Retinal pigment epithelial cell (primary cell): ENCODE measurements at regions not wholly inside any gene's neighbourhood (a gene's known extent, or its start where the extent isn't known, plus 50 kb on each side); places are given as distances from the start of the nearest gene placed in this dataset.

Source experiments
- DNase-seq: peaks from one replicate; pipeline ENCODE4 v3.0.0-alpha.2; 2010; ENCODE audit warnings: low read depth
- H3K4me3 ChIP-seq: 2 replicates; pipeline ENCODE4 v1.5.1; 2011; ENCODE audit warnings: mild to moderate bottlenecking, low read length, control low read depth, moderate library complexity
- CTCF ChIP-seq: conservative IDR thresholded peaks from 2 replicates; pipeline ENCODE4 v1.5.1; 2011; ENCODE audit warnings: low read depth, low read length, control low read depth, inconsistent platforms

- TF ChIP-seq CTCF = no peak
- no peak overlapping the region for H3K4me3 ChIP-seq
- DNase-seq = no peak
Measured at GRCh38 chr13:44273216-44273615, 100.4 kb upstream of the SERP2 start.

DNA sequence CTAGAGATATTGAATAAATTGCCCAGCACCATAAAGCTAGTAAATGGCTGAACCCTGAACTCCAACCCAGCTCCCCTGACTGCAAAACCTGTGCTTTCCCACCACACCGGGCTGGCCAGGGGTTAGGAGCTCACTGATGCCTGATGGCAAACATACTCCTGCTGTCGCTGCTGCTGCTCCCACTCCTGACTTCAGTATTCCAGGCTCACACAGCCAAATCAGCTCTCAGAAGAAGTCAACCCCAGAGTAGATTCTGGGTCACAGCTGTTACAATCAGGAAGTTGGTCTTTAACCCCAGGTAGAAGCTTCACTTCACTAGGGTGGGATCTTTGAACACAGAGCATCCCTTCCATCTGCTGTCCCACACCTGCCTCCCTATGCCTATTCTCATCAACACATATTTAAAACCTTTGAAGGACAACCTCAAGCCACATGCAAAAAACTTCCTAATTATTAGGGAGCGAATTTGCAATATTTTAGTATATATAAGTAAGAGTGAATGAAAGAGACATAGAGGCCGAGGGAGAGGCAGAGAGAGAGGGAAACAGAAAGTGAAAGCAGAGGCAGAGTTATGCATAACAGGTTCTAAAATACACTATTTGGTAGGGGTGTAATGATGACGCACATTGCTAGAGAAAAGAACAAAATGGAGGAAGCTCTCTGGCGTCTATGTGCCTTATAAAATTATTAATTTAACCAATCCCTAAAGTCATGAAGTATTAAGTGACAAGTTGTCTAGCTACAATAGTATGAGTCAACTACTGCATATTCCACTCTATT, 99.4 kb upstream of the SERP2 start:
- no peak for DNase-seq
- H3K4me3 ChIP-seq = no peak overlapping the region

GRCh38 chr13:44274771-44275205, 98.8 kb upstream of the SERP2 start:
- H3K4me3 ChIP-seq = no peak overlapping the region
- DNase-seq = no peak
- no peak for TF ChIP-seq CTCF

More for the DNA sequence above, 99.4 kb upstream of the SERP2 start:
- TF ChIP-seq CTCF = no peak

GRCh38 chr13:44275381-44275780, 98.2 kb upstream of the SERP2 start:
- no peak overlapping the region for H3K4me3 ChIP-seq
- no peak for TF ChIP-seq CTCF
- DNase-seq = no peak

DNA sequence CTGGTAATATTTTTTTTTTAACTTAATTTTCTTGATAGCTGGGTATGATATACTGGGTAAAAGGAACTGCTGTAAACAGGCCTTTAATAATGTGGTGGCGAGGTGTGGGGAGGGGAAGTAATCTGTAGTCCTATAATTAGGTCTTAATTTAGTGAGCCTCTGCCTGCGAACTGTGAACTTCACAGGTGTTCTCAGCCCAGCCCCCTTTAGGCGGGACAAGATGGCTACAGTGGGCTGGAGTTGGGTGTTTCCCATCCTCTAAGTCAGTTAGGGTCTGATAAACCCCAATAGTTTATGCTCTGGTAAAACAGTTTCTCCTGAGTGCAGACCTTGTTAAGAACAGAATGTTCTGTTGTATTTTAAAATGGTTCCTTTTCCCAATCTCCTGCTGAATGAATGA, 97.6 kb upstream of the SERP2 start:
- no peak for TF ChIP-seq CTCF
- no peak overlapping the region for H3K4me3 ChIP-seq
- no peak for DNase-seq

GRCh38 chr13:44277459-44277858, 96.2 kb upstream of the SERP2 start:
- H3K4me3 ChIP-seq = no peak overlapping the region
- TF ChIP-seq CTCF = no peak
- DNase-seq = no peak

DNA sequence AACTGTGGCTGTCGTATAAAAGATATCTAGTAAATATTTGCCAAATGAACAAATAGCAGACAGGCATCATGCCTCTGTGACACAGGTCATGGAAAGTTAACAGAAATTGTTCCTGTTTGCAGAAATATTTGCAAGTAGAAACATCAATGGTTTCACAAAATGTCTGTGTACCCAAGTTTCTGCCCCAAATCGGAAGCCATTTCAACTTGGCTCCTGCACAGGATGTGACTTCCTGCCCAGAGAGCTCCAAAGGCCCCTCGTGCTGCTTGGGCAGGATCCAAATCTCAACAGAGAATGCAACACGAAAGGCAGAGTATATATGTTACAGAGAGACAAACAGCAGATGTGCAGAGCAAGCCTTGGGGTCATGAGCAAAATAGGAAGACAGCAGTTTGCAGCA, 95.5 kb upstream of the SERP2 start:
- TF ChIP-seq CTCF = no peak
- DNase-seq = no peak
- no peak overlapping the region for H3K4me3 ChIP-seq
